HG03469 (cell line): ENCODE measurements at regions not wholly inside any gene's neighbourhood (a gene's known extent, or its start where the extent isn't known, plus 50 kb on each side); places are given as distances from the start of the nearest gene placed in this dataset.
"Not testable (repeated sequence)": the region's sequence is repeated elsewhere in the genome, so short reads cannot be mapped to it uniquely, and the experiment has no call there.

Source experiments
- ATAC-seq: cut with Tn5 transposase; IDR thresholded peaks from one replicate; pipeline ENCODE4 v1.9.1; 2021; ENCODE audit warnings: mild to moderate bottlenecking, moderate library complexity, moderate number of reproducible peaks; ENCODE audit not compliant: unreplicated experiment

- ATAC-seq, result no peak
Measured at GRCh38 chr4:125262502-125262901, 52.3 kb upstream of the FAT4 start.

- no peak for ATAC-seq
Measured at GRCh38 chr4:125262079-125262478, 52.7 kb upstream of the FAT4 start.

GRCh38 chr4:125254106-125254505 lies 60.6 kb upstream of the FAT4 start:
- ATAC-seq, result no peak

- no peak for ATAC-seq
Measured at GRCh38 chr4:125244848-125245450, 69.8 kb upstream of the FAT4 start.

- ATAC-seq, result no peak
Measured at GRCh38 chr4:125243789-125244397, 70.9 kb upstream of the FAT4 start.

- ATAC-seq, result no peak
Measured at GRCh38 chr4:125235971-125236370, 78.8 kb upstream of the FAT4 start.

GRCh38 chr4:125231661-125232060 lies 83.1 kb upstream of the FAT4 start:
- ATAC-seq, result no peak

GRCh38 chr4:125229596-125230058 lies 85.1 kb upstream of the FAT4 start:
- no peak for ATAC-seq

GRCh38 chr4:125225806-125226205 lies 88.9 kb upstream of the FAT4 start:
- ATAC-seq, result no peak

- no peak for ATAC-seq
Measured at GRCh38 chr4:125200556-125200955, 114.2 kb upstream of the FAT4 start.

- ATAC-seq, result no peak
Measured at GRCh38 chr4:125198916-125199315, 115.8 kb upstream of the FAT4 start.

- ATAC-seq, result not testable (repeated sequence)
Measured at GRCh38 chr4:125191874-125192459, 122.8 kb upstream of the FAT4 start.

GRCh38 chr4:125191232-125191631 lies 123.5 kb upstream of the FAT4 start:
- ATAC-seq, result no peak

GRCh38 chr4:125187226-125188176 lies 127.3 kb upstream of the FAT4 start:
- no peak for ATAC-seq

GRCh38 chr4:125184116-125184515 lies 130.6 kb upstream of the FAT4 start:
- ATAC-seq, result no peak

- no peak for ATAC-seq
Measured at GRCh38 chr4:125181804-125182203, 133.0 kb upstream of the FAT4 start.

GRCh38 chr4:125179727-125180126 lies 135.0 kb upstream of the FAT4 start:
- ATAC-seq, result no peak

- no peak for ATAC-seq
Measured at GRCh38 chr4:125169192-125169591, 145.6 kb upstream of the FAT4 start.

- no peak for ATAC-seq
Measured at GRCh38 chr4:125168531-125168930, 146.2 kb upstream of the FAT4 start.

- not testable (repeated sequence) for ATAC-seq
Measured at GRCh38 chr4:125166012-125166411, 148.7 kb upstream of the FAT4 start.

- ATAC-seq, result no peak
Measured at GRCh38 chr4:125159001-125159400, 155.8 kb upstream of the FAT4 start.
